K562 (cell line): ENCODE measurements at regions not wholly inside any gene's neighbourhood (a gene's known extent, or its start where the extent isn't known, plus 50 kb on each side); places are given as distances from the start of the nearest gene placed in this dataset.

Source experiments
- ATAC-seq: fragments of 200-7000 bp; cut with Tn5 transposase; 3 replicates; pipeline ENCODE4 v1.9.1; 2020; ENCODE audit warnings: moderate library complexity
- BruUV-seq: library from RNA; stranded (reverse); fragments of 400-500 nt; replicated peaks from 2 replicates; lab custom pipeline; 2021; lab: Mats Ljungman, UMichigan
- CTCF ChIA-PET: fragments of 300-600 bp; formaldehyde crosslinking; extraction: SDS; loops from one replicate; lab custom pipeline; 2021; ENCODE audit warnings: low intra/inter-chr PET ratio; lab: Yijun Ruan, JAX
- POLR2A ChIA-PET: fragments of 300-600, 350-650 bp; sonication (Branson Sonifier 250); formaldehyde crosslinking; extraction: SDS; loops from one replicate; lab custom pipeline; 2021; ENCODE audit warnings: antibody characterized with exemption, inconsistent platforms; lab: Yijun Ruan, JAX
- DNase-seq, 4 experiments: peaks; one replicate each; pipeline versions ENCODE4 v3.0.0 to v3.0.0-alpha.2; 2011 to 2018; ENCODE audit warnings: low spot score in 3 of 4, mixed read lengths in 3 of 4; ENCODE audit errors: extremely low read depth in 1 of 4
- FAIRE-seq: peaks from 2 replicates; lab custom pipeline; 2011; peaks lifted over from hg19 to GRCh38; lab: Jason Lieb, UNC
- H2AFZ ChIP-seq: 2 replicates; pipeline ENCODE4 v1.6.0; 2011; ENCODE audit warnings: low read depth, low read length, control low read depth, inconsistent platforms
- H3K27ac ChIP-seq: fragments of 200-600 bp; 3 replicates; pipeline ENCODE4 v1.8.0; 2011; ENCODE audit warnings: low read depth, mild to moderate bottlenecking, control low read depth, inconsistent platforms, low read length, moderate library complexity, mixed read lengths; ENCODE audit errors: extremely low read depth
- H3K27me3 ChIP-seq, 2 experiments: fragments of 300-600 bp in 1 of 2; 2 replicates in 1 of 2; 3 replicates in 1 of 2; pipeline versions ENCODE4 v1.6.0 to v1.8.0; 2011; ENCODE audit warnings: inconsistent platforms in 2 of 2, low read length in 2 of 2, mild to moderate bottlenecking in 1 of 2, mixed read lengths in 1 of 2, moderate library complexity in 1 of 2; ENCODE audit not compliant: control insufficient read depth in 2 of 2, insufficient read depth in 2 of 2
- H3K36me3 ChIP-seq: fragments of 300-600 bp; 3 replicates; pipeline ENCODE4 v1.8.0; 2011; ENCODE audit warnings: mild to moderate bottlenecking, low read length, inconsistent platforms; ENCODE audit not compliant: control insufficient read depth, insufficient read depth
- H3K4me1 ChIP-seq, 2 experiments: fragments of 200-600 bp in 1 of 2; replicated peaks in 1 of 2; 2 replicates in 1 of 2; 3 replicates in 1 of 2; pipeline versions ENCODE4 v1.5.1 to v1.8.0; 2011; ENCODE audit warnings: inconsistent platforms in 2 of 2, low read length in 2 of 2, mild to moderate bottlenecking in 1 of 2, mixed read lengths in 1 of 2, moderate library complexity in 1 of 2; ENCODE audit not compliant: control insufficient read depth in 2 of 2, insufficient read depth in 2 of 2
- H3K4me2 ChIP-seq: 2 replicates; pipeline ENCODE4 v1.6.1; 2011; ENCODE audit warnings: low read length, control low read depth, inconsistent platforms, mixed read lengths; ENCODE audit not compliant: insufficient read depth
- H3K4me3 ChIP-seq: fragments of 200-600 bp; sonication (generic), shearing (Covaris generic); 2 replicates; pipeline ENCODE4 v1.5.1; 2016; ENCODE audit warnings: control low read depth, inconsistent platforms
- H3K79me2 ChIP-seq: fragments of 200-600 bp; 3 replicates; pipeline ENCODE4 v1.8.0; 2011; ENCODE audit warnings: low read length, inconsistent platforms; ENCODE audit not compliant: control insufficient read depth, insufficient read depth
- H3K9ac ChIP-seq, 2 experiments: 2 replicates each; pipeline versions ENCODE4 v1.6.0 to v1.6.1; 2011; ENCODE audit warnings: low read depth in 2 of 2, low read length in 2 of 2, control low read depth in 1 of 2, inconsistent platforms in 1 of 2, mild to moderate bottlenecking in 1 of 2, mixed read lengths in 1 of 2; ENCODE audit not compliant: insufficient read depth in 1 of 2
- H3K9me1 ChIP-seq: one replicate; pipeline ENCODE4 v1.6.0; 2011; ENCODE audit warnings: inconsistent platforms, mild to moderate bottlenecking, low read length, moderate library complexity; ENCODE audit not compliant: control insufficient read depth, insufficient read depth
- H3K9me3 ChIP-seq: replicated peaks from 2 replicates; pipeline ENCODE4 v1.5.1; 2011; ENCODE audit warnings: low read depth, low read length, inconsistent platforms; ENCODE audit not compliant: control insufficient read depth, insufficient read depth
- H4K20me1 ChIP-seq: replicated peaks from 2 replicates; pipeline ENCODE4 v1.6.1; 2011; ENCODE audit warnings: low read length, inconsistent platforms, mixed read lengths; ENCODE audit not compliant: control insufficient read depth, insufficient read depth
- OTX1 ChIP-seq: fragments of 450-650 bp; formaldehyde crosslinking; IDR thresholded peaks from 2 replicates; pipeline ENCODE4 v1.4.0; 2022; ENCODE audit warnings: mild to moderate bottlenecking
- ZNF778 ChIP-seq: fragments of 450-650 bp; formaldehyde crosslinking; IDR thresholded peaks from 2 replicates; pipeline ENCODE4 v1.4.0; 2020; ENCODE audit warnings: mild to moderate bottlenecking, moderate library complexity
- WGBS: fragments of 100-300 bp; shearing (Covaris generic); methylation state at CpG from one replicate; pipeline ENCODE4 v1.1.6; 2016; ENCODE audit warnings: low coverage, mixed read lengths; ENCODE audit not compliant: insufficient coverage; ENCODE audit errors: missing lambda C conversion rate; 5-methylcytosine and 5-hydroxymethylcytosine counted together
- in situ Hi-C: fragments of 300-500 bp; cut with MboI; formaldehyde crosslinking; loops from 4 replicates; pipeline ENCODE4 v1.15.0; 2018; ENCODE audit warnings: inconsistent platforms, mixed read lengths
- intact Hi-C: fragments of 100-400 bp; cut with micrococcal nuclease; formaldehyde crosslinking; loops from 2 replicates; pipeline ENCODE4 v1.14.2; 2022
- TF ChIP-seq, protein P1 (sequence below), 2 experiments: fragments of 450-650 bp; formaldehyde crosslinking in 1 of 2; IDR thresholded peaks; 2 replicates each; pipeline versions ENCODE4 v1.4.0 to v1.6.1; 2014 to 2020; ENCODE audit warnings: mild to moderate bottlenecking in 2 of 2, borderline replicate concordance in 1 of 2, low read depth in 1 of 2

DNA sequence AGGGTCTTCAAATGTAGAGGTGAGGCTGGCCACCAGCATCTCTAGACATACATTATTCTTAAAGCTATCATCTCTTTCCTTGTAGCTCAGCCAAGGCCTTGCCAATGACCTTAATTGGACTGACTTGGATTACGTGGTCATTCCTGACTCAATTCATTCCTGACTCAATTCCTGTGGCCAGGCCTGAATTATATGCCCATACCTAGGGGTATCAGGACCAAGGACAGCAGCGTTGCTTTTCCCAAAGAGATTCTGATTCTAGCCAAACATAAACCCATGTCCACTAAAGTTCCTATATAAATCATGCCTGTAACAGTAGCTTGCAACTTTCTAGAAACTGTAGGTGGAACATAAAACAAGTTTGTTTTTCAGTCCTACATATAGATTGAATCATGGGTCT lies 231.7 kb downstream of the ARL6IP6 start:
- no peak for FAIRE-seq
- ChIA-PET POLR2A (no interaction called here), CTCF (no interaction called here)

More for the DNA sequence above, 231.7 kb downstream of the ARL6IP6 start:
- no peak overlapping the region for H2AFZ ChIP-seq
- 0% methylated on average over 2 of the region's 2 CpGs for WGBS
- no peak overlapping the region for H3K4me3 ChIP-seq
- ATAC-seq, result no peak
- DNase-seq, result no peak
- intact Hi-C loops (no loop called here), in situ Hi-C loops (no loop called here)
- H3K4me1 ChIP-seq, result no peaks in the 10 kb centered on the region
- no peaks in the 10 kb centered on the region for H3K27me3 ChIP-seq
- H3K9ac ChIP-seq, result no peak overlapping the region
- no peaks in the 10 kb centered on the region for H4K20me1 ChIP-seq
- H3K9me3 ChIP-seq, result no peaks in the 10 kb centered on the region; the same call in 1 of the 2 replicates
- H3K9me1 ChIP-seq, result no peaks in the 10 kb centered on the region
- no peaks in the 10 kb centered on the region for H3K36me3 ChIP-seq
- BruUV-seq, result no TSS peak
- no peak overlapping the region for H3K4me2 ChIP-seq
- TF ChIP-seq OTX1 (CRISPR knock-in tag) (no peak), ZNF778 (no peak)
- TF ChIP-seq, protein P1, sequence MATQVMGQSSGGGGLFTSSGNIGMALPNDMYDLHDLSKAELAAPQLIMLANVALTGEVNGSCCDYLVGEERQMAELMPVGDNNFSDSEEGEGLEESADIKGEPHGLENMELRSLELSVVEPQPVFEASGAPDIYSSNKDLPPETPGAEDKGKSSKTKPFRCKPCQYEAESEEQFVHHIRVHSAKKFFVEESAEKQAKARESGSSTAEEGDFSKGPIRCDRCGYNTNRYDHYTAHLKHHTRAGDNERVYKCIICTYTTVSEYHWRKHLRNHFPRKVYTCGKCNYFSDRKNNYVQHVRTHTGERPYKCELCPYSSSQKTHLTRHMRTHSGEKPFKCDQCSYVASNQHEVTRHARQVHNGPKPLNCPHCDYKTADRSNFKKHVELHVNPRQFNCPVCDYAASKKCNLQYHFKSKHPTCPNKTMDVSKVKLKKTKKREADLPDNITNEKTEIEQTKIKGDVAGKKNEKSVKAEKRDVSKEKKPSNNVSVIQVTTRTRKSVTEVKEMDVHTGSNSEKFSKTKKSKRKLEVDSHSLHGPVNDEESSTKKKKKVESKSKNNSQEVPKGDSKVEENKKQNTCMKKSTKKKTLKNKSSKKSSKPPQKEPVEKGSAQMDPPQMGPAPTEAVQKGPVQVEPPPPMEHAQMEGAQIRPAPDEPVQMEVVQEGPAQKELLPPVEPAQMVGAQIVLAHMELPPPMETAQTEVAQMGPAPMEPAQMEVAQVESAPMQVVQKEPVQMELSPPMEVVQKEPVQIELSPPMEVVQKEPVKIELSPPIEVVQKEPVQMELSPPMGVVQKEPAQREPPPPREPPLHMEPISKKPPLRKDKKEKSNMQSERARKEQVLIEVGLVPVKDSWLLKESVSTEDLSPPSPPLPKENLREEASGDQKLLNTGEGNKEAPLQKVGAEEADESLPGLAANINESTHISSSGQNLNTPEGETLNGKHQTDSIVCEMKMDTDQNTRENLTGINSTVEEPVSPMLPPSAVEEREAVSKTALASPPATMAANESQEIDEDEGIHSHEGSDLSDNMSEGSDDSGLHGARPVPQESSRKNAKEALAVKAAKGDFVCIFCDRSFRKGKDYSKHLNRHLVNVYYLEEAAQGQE (IDR thresholded peaks at IDR 0.05; ENCODE audit: borderline replicate concordance), result peak; percentile 72
- TF ChIP-seq, protein P1 (CRISPR knock-in tag; IDR thresholded peaks at IDR 0.05; ENCODE audit: low read depth), result 0 out of 2 replicates have a peak, but pooled peaks have one; percentile 57
- no peaks in the 10 kb centered on the region for H3K79me2 ChIP-seq
- no peak overlapping the region for H3K27ac ChIP-seq
